Neural cell (in vitro differentiated cells): ENCODE measurements at regions not wholly inside any gene's neighbourhood (a gene's known extent, or its start where the extent isn't known, plus 50 kb on each side); places are given as distances from the start of the nearest gene placed in this dataset.

Experiments used
- EP300 ChIP-seq: fragments of 450-650 bp; conservative IDR thresholded peaks from 2 replicates; pipeline ENCODE4 v1.6.1; 2014; ENCODE audit warnings: antibody characterized with exemption, mild to moderate bottlenecking, moderate library complexity; ENCODE audit not compliant: poor library complexity, severe bottlenecking
- EZH2 ChIP-seq: fragments of 200-600, 300-800 bp; shearing (Covaris generic), sonication (generic); IDR thresholded peaks from 2 replicates; pipeline ENCODE4 v1.6.1; 2014; ENCODE audit warnings: antibody characterized with exemption, low read length, borderline replicate concordance, mild to moderate bottlenecking; ENCODE audit not compliant: insufficient read depth, poor library complexity, severe bottlenecking
- MXI1 ChIP-seq: fragments of 450-650 bp; conservative IDR thresholded peaks from 2 replicates; pipeline ENCODE4 v1.6.1; 2014; ENCODE audit warnings: antibody characterized with exemption, mild to moderate bottlenecking; ENCODE audit not compliant: poor library complexity, severe bottlenecking
- POLR2AphosphoS5 ChIP-seq: IDR thresholded peaks from 2 replicates; pipeline ENCODE4 v1.6.1; 2012
- SMC3 ChIP-seq: fragments of 450-650 bp; conservative IDR thresholded peaks from 2 replicates; pipeline ENCODE4 v1.6.1; 2014; ENCODE audit warnings: antibody characterized with exemption, mild to moderate bottlenecking, moderate library complexity; ENCODE audit not compliant: poor library complexity
- TAF1 ChIP-seq: IDR thresholded peaks from 2 replicates; pipeline ENCODE4 v1.6.1; 2012; ENCODE audit warnings: low read depth
- TF ChIP-seq, protein P1 (sequence below): fragments of 450-650 bp; IDR thresholded peaks from 2 replicates; pipeline ENCODE4 v1.5.1; 2014; ENCODE audit warnings: antibody characterized with exemption, mild to moderate bottlenecking, moderate library complexity; ENCODE audit not compliant: poor library complexity, severe bottlenecking
- TF ChIP-seq, protein P2 (sequence below): IDR thresholded peaks from 2 replicates; pipeline ENCODE4 v1.6.1; 2012; ENCODE audit warnings: borderline replicate concordance

GRCh38 chr16:87226926-87227295, 90.3 kb downstream of the C16orf95 start:
- TF ChIP-seq EP300 (no peak), POLR2AphosphoS5 (no peak), MXI1 (no peak), EZH2 (no peak), SMC3 (no peak), TAF1 (no peak)
- TF ChIP-seq, protein P1, sequence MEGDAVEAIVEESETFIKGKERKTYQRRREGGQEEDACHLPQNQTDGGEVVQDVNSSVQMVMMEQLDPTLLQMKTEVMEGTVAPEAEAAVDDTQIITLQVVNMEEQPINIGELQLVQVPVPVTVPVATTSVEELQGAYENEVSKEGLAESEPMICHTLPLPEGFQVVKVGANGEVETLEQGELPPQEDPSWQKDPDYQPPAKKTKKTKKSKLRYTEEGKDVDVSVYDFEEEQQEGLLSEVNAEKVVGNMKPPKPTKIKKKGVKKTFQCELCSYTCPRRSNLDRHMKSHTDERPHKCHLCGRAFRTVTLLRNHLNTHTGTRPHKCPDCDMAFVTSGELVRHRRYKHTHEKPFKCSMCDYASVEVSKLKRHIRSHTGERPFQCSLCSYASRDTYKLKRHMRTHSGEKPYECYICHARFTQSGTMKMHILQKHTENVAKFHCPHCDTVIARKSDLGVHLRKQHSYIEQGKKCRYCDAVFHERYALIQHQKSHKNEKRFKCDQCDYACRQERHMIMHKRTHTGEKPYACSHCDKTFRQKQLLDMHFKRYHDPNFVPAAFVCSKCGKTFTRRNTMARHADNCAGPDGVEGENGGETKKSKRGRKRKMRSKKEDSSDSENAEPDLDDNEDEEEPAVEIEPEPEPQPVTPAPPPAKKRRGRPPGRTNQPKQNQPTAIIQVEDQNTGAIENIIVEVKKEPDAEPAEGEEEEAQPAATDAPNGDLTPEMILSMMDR = no peak
- TF ChIP-seq, protein P2, sequence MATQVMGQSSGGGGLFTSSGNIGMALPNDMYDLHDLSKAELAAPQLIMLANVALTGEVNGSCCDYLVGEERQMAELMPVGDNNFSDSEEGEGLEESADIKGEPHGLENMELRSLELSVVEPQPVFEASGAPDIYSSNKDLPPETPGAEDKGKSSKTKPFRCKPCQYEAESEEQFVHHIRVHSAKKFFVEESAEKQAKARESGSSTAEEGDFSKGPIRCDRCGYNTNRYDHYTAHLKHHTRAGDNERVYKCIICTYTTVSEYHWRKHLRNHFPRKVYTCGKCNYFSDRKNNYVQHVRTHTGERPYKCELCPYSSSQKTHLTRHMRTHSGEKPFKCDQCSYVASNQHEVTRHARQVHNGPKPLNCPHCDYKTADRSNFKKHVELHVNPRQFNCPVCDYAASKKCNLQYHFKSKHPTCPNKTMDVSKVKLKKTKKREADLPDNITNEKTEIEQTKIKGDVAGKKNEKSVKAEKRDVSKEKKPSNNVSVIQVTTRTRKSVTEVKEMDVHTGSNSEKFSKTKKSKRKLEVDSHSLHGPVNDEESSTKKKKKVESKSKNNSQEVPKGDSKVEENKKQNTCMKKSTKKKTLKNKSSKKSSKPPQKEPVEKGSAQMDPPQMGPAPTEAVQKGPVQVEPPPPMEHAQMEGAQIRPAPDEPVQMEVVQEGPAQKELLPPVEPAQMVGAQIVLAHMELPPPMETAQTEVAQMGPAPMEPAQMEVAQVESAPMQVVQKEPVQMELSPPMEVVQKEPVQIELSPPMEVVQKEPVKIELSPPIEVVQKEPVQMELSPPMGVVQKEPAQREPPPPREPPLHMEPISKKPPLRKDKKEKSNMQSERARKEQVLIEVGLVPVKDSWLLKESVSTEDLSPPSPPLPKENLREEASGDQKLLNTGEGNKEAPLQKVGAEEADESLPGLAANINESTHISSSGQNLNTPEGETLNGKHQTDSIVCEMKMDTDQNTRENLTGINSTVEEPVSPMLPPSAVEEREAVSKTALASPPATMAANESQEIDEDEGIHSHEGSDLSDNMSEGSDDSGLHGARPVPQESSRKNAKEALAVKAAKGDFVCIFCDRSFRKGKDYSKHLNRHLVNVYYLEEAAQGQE = no peak
